RWPE2 (cell line): ENCODE measurements at regions not wholly inside any gene's neighbourhood (a gene's known extent, or its start where the extent isn't known, plus 50 kb on each side); places are given as distances from the start of the nearest gene placed in this dataset.

Source experiments
- ATAC-seq: fragments of 200-7000 bp; cut with Tn5 transposase; 3 replicates; pipeline ENCODE4 v1.9.1; 2021; ENCODE audit warnings: low read depth
- DNase-seq: peaks from one replicate; pipeline ENCODE4 v3.0.0-alpha.2; 2020; ENCODE audit warnings: low spot score
- H3K27ac ChIP-seq: fragments of 450-650 bp; 2 replicates; pipeline ENCODE4 v1.5.1; 2017; ENCODE audit warnings: mild to moderate bottlenecking; ENCODE audit not compliant: poor library complexity, severe bottlenecking
- H3K27me3 ChIP-seq: fragments of 250-450 bp; sonication (Bioruptor Pico); 2 replicates; pipeline ENCODE4 v1.5.1; 2021; ENCODE audit warnings: mild to moderate bottlenecking, moderate library complexity; ENCODE audit not compliant: insufficient read depth, poor library complexity, severe bottlenecking
- H3K36me3 ChIP-seq: fragments of 250-450 bp; sonication (Bioruptor Pico); 2 replicates; pipeline ENCODE4 v1.5.1; 2020; ENCODE audit warnings: low read depth, mild to moderate bottlenecking, moderate library complexity
- H3K4me1 ChIP-seq: fragments of 250-450 bp; sonication (Bioruptor Pico); 2 replicates; pipeline ENCODE4 v1.5.1; 2021; ENCODE audit warnings: mild to moderate bottlenecking, moderate library complexity; ENCODE audit not compliant: insufficient read depth, poor library complexity, severe bottlenecking
- H3K4me3 ChIP-seq: fragments of 250-450 bp; sonication (Bioruptor Pico); 2 replicates; pipeline ENCODE4 v1.5.1; 2021; ENCODE audit warnings: mild to moderate bottlenecking, moderate library complexity; ENCODE audit not compliant: severe bottlenecking
- H3K9me3 ChIP-seq: fragments of 250-450 bp; sonication (Bioruptor Pico); 2 replicates; pipeline ENCODE4 v1.5.1; 2021; ENCODE audit warnings: mild to moderate bottlenecking, moderate library complexity; ENCODE audit not compliant: severe bottlenecking
- CTCF ChIP-seq: fragments of 450-650 bp; IDR thresholded peaks from one replicate; pipeline ENCODE4 v1.5.1; 2017; ENCODE audit warnings: mild to moderate bottlenecking, moderate library complexity; ENCODE audit not compliant: poor library complexity, severe bottlenecking

- H3K27me3 ChIP-seq, result no peaks in the 10 kb centered on the region
- H3K4me3 ChIP-seq, result no peak overlapping the region
- H3K27ac ChIP-seq, result no peak overlapping the region
- no peaks in the 10 kb centered on the region for H3K9me3 ChIP-seq
- ATAC-seq (no peak), DNase-seq (no peak)
- H3K4me1 ChIP-seq, result no peaks in the 10 kb centered on the region
- no peak for TF ChIP-seq CTCF
- H3K36me3 ChIP-seq, result no peaks in the 10 kb centered on the region
Measured at GRCh38 chrX:115892056-115892708, 278.4 kb upstream of the AGTR2 start.

DNA sequence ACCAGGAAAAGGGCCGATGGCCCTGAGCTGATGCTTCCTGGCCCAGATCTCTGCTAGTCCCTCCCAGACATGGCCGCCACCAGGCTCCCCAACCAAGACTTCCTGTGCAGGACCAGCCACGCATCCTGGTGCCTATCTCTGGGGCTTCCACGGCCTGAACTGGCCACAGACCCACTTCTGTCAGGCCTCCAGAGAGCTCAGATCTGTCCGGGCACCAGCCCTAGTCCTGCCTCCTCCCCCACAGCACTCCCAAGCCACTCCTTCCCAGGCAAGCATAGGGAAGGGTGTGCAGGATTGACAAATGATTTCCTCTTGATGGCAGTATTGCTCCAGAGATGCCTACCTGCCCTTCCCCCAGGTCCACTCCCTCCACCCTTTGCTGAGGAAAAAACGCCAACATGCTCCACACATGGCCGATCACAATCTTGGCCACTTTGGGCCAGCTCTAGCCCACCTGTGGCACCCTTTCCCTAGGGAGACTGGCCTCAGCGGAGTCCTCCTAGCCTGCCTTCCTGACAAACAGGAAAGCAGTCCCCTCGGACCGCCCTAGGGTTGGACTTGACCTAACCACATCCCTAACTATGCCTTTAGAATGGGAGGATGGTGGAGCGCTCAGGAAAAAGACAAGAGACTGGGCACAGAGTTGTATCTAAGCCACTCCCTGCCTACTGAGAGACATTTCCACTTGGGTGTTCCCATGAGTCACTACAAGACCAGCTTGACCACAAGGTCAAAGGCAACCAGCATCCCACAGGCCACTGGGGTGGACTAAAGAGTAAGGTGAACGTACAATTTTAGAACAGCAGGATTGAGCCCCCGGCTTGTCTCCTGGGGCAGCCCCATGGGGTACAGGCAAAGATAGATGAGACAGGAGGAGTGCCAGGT is 277.5 kb upstream of the AGTR2 start:
- DNase-seq (no peak), ATAC-seq (no peak)
- H3K27me3 ChIP-seq, result no peaks in the 10 kb centered on the region
- no peaks in the 10 kb centered on the region for H3K36me3 ChIP-seq
- H3K27ac ChIP-seq, result no peak overlapping the region
- H3K4me1 ChIP-seq, result no peaks in the 10 kb centered on the region
- no peak overlapping the region for H3K4me3 ChIP-seq
- H3K9me3 ChIP-seq, result no peaks in the 10 kb centered on the region
- TF ChIP-seq CTCF, result no peak

GRCh38 chrX:115894087-115894486 is 276.5 kb upstream of the AGTR2 start:
- Histone ChIP-seq H3K27ac (no peak overlapping the region), H3K4me1 (no peaks in the 10 kb centered on the region), H3K4me3 (no peak overlapping the region), H3K9me3 (no peaks in the 10 kb centered on the region), H3K36me3 (no peaks in the 10 kb centered on the region), H3K27me3 (no peaks in the 10 kb centered on the region)
- no peak for TF ChIP-seq CTCF
- no peak for ATAC-seq
- DNase-seq, result no peak

DNA sequence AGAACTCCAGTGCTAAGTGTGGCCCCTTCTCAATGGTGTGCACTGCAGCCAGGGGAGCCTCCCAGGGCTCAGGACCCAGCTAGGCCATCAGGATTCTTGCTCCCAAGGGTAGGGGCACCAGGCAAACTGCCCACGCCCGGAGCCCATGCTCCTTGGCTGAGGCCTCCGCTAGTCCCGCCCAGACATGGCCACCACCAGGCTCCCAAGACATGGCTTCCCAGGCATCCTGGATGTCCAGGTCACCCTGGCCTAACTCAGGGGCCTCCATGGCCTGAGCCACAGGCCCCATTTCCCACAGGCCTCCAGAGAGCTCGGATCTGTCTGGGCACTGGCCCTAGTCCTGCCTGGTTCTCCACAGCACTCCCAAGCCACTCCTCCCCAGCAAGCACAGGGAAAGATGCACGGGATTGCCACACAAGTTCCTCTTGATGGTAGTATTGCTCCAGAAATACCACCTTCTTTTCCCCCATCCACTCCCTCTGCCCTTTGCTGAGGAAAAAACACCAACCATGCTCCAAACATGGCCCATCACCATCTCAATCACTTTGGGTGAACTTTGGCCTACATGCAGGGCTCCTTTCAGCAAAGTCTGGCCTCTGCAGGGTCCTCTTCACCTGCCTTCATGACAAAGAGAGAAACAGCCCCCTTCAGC is 274.7 kb upstream of the AGTR2 start:
- H3K27ac ChIP-seq, result no peak overlapping the region
- ATAC-seq (no peak), DNase-seq (no peak)

More for the DNA sequence above, 274.7 kb upstream of the AGTR2 start:
- Histone ChIP-seq H3K4me1 (no peaks in the 10 kb centered on the region), H3K36me3 (no peaks in the 10 kb centered on the region), H3K9me3 (no peaks in the 10 kb centered on the region), H3K27me3 (no peaks in the 10 kb centered on the region), H3K4me3 (no peak overlapping the region)
- TF ChIP-seq CTCF, result no peak
